Ascending aorta (tissue), 2 donors: ENCODE measurements at regions not wholly inside any gene's neighbourhood (a gene's known extent, or its start where the extent isn't known, plus 50 kb on each side); places are given as distances from the start of the nearest gene placed in this dataset.

Experiments
- DNase-seq, 2 donors: peaks; one replicate each; pipeline ENCODE4 v3.0.0-alpha.2; 2019; ENCODE audit warnings: low spot score in 2 of 2
- H3K27ac ChIP-seq, 2 donors: fragments of 200-600 bp; sonication (generic); one replicate each; pipeline ENCODE4 v1.5.1; 2016 to 2017; ENCODE audit warnings: mild to moderate bottlenecking in 1 of 2
- H3K27me3 ChIP-seq: fragments of 200-600 bp; sonication (generic); one replicate; pipeline ENCODE4 v1.5.1; 2017
- H3K36me3 ChIP-seq, 2 donors: fragments of 200-600 bp; sonication (generic); one replicate each; pipeline ENCODE4 v1.5.1; 2016
- H3K4me1 ChIP-seq, 2 donors: fragments of 200-600 bp; sonication (generic); one replicate each; pipeline ENCODE4 v1.5.1; 2016 to 2017; ENCODE audit warnings: mild to moderate bottlenecking in 1 of 2
- H3K4me3 ChIP-seq, 2 donors: fragments of 200-600 bp; sonication (generic); one replicate each; pipeline ENCODE4 v1.5.1; 2016 to 2017; ENCODE audit warnings: mild to moderate bottlenecking in 1 of 2
- H3K9me3 ChIP-seq, 2 donors: fragments of 200-600 bp; sonication (generic); one replicate each; pipeline ENCODE4 v1.5.1; 2016
- intact Hi-C: fragments of 100-400 bp; cut with DNase I; formaldehyde crosslinking; loops from one replicate; pipeline ENCODE4 v1.15.1; 2023
- TF ChIP-seq, protein P1 (sequence below), 3 experiments: fragments of 200-600 bp in 2 of 3; fragments of 450-650 bp in 1 of 3; sonication (generic) in 2 of 3; IDR thresholded peaks; one replicate each; pipeline ENCODE4 v1.5.1; 2016 to 2019; ENCODE audit warnings: antibody characterized with exemption in 3 of 3, mild to moderate bottlenecking in 1 of 3, moderate library complexity in 1 of 3

DNA sequence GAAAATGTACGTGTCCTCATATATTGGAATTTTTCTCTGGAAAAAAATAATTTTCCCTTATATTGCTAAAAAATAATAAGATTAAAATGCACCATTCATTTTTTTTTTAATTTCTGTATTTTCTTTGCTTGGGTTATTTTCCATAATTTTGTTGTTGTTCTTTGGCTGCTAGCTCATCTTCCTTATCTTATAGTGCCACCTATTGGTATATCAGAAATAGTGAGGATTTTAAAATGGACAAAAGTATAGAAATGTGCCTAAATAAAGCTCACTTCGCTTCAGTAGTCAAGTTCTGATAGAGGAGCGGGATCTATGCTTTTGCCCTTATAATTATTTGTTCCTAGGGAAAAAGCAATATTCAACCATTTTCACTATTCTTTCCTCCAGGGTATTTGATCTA is 134.8 kb downstream of the NAP1L3 start:
- no peaks in the 10 kb centered on the region for H3K36me3 ChIP-seq
- no peak for DNase-seq
- no peaks in the 10 kb centered on the region for H3K4me1 ChIP-seq
- intact Hi-C loops: no loop called here
- H3K27ac ChIP-seq: no peak overlapping the region
- H3K4me3 ChIP-seq: no peak overlapping the region
- no peaks in the 10 kb centered on the region for H3K27me3 ChIP-seq
- TF ChIP-seq, protein P1, sequence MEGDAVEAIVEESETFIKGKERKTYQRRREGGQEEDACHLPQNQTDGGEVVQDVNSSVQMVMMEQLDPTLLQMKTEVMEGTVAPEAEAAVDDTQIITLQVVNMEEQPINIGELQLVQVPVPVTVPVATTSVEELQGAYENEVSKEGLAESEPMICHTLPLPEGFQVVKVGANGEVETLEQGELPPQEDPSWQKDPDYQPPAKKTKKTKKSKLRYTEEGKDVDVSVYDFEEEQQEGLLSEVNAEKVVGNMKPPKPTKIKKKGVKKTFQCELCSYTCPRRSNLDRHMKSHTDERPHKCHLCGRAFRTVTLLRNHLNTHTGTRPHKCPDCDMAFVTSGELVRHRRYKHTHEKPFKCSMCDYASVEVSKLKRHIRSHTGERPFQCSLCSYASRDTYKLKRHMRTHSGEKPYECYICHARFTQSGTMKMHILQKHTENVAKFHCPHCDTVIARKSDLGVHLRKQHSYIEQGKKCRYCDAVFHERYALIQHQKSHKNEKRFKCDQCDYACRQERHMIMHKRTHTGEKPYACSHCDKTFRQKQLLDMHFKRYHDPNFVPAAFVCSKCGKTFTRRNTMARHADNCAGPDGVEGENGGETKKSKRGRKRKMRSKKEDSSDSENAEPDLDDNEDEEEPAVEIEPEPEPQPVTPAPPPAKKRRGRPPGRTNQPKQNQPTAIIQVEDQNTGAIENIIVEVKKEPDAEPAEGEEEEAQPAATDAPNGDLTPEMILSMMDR (IDR thresholded peaks at IDR 0.05): peak in 1 of 3 experiments; percentile 33
- H3K9me3 ChIP-seq: no peaks in the 10 kb centered on the region

GRCh38 chrX:93528917-93529316 is 144.5 kb downstream of the NAP1L3 start:
- H3K9me3 ChIP-seq: no peaks in the 10 kb centered on the region
- intact Hi-C loops: no loop called here
- TF ChIP-seq, protein P1 (IDR thresholded peaks at IDR 0.05): no peak
- no peaks in the 10 kb centered on the region for H3K4me1 ChIP-seq
- H3K36me3 ChIP-seq: no peaks in the 10 kb centered on the region
- DNase-seq: no peak
- no peak overlapping the region for H3K27ac ChIP-seq
- no peak overlapping the region for H3K4me3 ChIP-seq
- H3K27me3 ChIP-seq: no peaks in the 10 kb centered on the region
